Right ventricle myocardium inferior (tissue), 1 donor: ENCODE measurements at regions not wholly inside any gene's neighbourhood (a gene's known extent, or its start where the extent isn't known, plus 50 kb on each side); places are given as distances from the start of the nearest gene placed in this dataset.

Experiments used
- ATAC-seq: fragments of 200-7000 bp; cut with Tn5 transposase; one replicate; pipeline ENCODE4 v1.9.1; 2020; ENCODE audit warnings: mild to moderate bottlenecking, moderate library complexity
- DNase-seq: peaks from one replicate; pipeline ENCODE4 v3.0.0; 2021; ENCODE audit errors: missing footprints
- intact Hi-C: fragments of 100-400 bp; cut with DNase I; formaldehyde crosslinking; loops from one replicate; pipeline ENCODE4 v1.11.0; 2022
- donor health status: DM: no; HTN: yes; CAD: no; lungs with severe emphysema.

GRCh38 chr1:206420471-206420870 lies 49.8 kb upstream of the IKBKE start:
- ATAC-seq: no peak
- intact Hi-C loops: no loop called here
- no peak for DNase-seq
